NB4 (cell line): ENCODE measurements at regions not wholly inside any gene's neighbourhood (a gene's known extent, or its start where the extent isn't known, plus 50 kb on each side); places are given as distances from the start of the nearest gene placed in this dataset.

ENCODE experiments used
- DNase-seq: peaks from one replicate; pipeline ENCODE4 v3.0.0; 2010; ENCODE audit warnings: low read depth
- H3K4me3 ChIP-seq: one replicate; pipeline ENCODE4 v1.5.1; 2011; ENCODE audit warnings: mild to moderate bottlenecking, low read depth, low read length, moderate library complexity
- MYC ChIP-seq: IDR thresholded peaks from 2 replicates; pipeline ENCODE4 v1.6.1; 2011; ENCODE audit warnings: low read depth, low read length
- POLR2A ChIP-seq: IDR thresholded peaks from 2 replicates; pipeline ENCODE4 v1.6.1; 2011; ENCODE audit warnings: mild to moderate bottlenecking; ENCODE audit not compliant: insufficient read length; ENCODE audit errors: extremely low read depth
- TF ChIP-seq, protein P1 (sequence below): IDR thresholded peaks from 2 replicates; pipeline ENCODE4 v1.6.1; 2011; ENCODE audit warnings: low read depth, low read length
- TF ChIP-seq, protein P2 (sequence below): IDR thresholded peaks from one replicate; pipeline ENCODE4 v1.5.1; 2012; ENCODE audit warnings: low read depth, low read length

DNA sequence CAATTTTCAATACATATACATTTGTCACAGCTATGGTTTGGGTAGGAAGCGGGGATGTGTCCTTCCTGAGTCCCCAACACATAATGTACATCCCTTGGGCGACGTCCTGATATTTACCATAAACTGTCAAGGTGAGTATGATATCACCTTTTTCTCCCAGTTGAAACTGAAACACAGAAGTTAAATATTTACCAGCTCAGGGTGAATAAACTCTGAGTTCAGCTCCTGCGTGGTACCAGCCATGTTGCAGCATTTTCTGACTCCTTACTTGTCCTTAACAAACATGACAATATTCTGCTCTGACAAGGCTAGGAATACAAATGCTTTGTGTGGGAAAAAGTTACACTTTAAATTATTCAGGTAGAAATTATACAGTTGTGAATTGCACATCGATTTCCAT, 294.2 kb downstream of the TEX29 start:
- no peak overlapping the region for H3K4me3 ChIP-seq
- DNase-seq: no peak
- TF ChIP-seq, protein P1, sequence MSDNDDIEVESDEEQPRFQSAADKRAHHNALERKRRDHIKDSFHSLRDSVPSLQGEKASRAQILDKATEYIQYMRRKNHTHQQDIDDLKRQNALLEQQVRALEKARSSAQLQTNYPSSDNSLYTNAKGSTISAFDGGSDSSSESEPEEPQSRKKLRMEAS: no peak
- no peak for TF ChIP-seq POLR2A
- TF ChIP-seq, protein P2, sequence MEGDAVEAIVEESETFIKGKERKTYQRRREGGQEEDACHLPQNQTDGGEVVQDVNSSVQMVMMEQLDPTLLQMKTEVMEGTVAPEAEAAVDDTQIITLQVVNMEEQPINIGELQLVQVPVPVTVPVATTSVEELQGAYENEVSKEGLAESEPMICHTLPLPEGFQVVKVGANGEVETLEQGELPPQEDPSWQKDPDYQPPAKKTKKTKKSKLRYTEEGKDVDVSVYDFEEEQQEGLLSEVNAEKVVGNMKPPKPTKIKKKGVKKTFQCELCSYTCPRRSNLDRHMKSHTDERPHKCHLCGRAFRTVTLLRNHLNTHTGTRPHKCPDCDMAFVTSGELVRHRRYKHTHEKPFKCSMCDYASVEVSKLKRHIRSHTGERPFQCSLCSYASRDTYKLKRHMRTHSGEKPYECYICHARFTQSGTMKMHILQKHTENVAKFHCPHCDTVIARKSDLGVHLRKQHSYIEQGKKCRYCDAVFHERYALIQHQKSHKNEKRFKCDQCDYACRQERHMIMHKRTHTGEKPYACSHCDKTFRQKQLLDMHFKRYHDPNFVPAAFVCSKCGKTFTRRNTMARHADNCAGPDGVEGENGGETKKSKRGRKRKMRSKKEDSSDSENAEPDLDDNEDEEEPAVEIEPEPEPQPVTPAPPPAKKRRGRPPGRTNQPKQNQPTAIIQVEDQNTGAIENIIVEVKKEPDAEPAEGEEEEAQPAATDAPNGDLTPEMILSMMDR: no peak
- no peak for TF ChIP-seq MYC

DNA sequence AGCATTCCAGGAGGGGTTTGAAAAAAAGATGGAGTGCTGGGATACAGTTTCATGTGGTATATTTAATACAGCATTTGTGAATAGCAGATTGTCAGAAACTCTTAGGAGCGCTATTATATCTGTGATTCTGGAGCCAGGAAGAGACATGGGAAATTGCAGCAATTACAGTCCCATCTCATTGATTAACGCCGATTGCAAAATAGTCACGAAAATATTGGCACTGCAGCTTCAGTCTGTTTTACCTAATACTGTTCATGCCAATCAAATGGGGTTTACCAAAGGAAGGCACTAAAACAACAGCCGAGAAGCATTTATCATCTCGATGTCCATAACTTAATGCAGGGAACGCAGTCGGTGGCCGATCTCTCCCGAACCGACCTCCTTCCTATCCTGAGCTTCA, 295.8 kb downstream of the TEX29 start:
- no peak for DNase-seq

DNA sequence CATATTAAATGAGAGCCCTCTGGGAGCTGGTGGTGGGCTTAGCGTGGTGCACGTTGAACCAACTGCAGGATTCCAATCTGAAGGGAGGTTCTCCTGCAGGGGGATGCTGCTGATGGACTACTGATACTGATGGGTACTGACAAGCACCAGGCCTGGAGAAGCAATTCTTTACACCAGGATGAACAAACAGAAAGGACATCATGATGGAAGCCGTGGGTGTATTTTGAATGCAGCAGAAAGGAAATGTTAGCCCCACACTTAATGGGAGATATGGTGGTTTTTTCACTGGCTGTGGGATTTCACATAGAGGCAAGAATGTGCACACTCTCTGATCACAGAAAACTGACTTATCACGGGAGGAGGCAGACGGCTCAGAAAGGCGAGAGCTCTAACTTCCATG, 299.7 kb downstream of the TEX29 start:
- no peak overlapping the region for H3K4me3 ChIP-seq
- no peak for TF ChIP-seq MYC
- TF ChIP-seq, protein P1: no peak
- TF ChIP-seq POLR2A: no peak
- TF ChIP-seq, protein P2: no peak
- no peak for DNase-seq

More for the DNA sequence above, 295.8 kb downstream of the TEX29 start:
- TF ChIP-seq, protein P2: no peak
- TF ChIP-seq POLR2A (no peak), MYC (no peak)
- TF ChIP-seq, protein P1: no peak
- H3K4me3 ChIP-seq: no peak overlapping the region

DNA sequence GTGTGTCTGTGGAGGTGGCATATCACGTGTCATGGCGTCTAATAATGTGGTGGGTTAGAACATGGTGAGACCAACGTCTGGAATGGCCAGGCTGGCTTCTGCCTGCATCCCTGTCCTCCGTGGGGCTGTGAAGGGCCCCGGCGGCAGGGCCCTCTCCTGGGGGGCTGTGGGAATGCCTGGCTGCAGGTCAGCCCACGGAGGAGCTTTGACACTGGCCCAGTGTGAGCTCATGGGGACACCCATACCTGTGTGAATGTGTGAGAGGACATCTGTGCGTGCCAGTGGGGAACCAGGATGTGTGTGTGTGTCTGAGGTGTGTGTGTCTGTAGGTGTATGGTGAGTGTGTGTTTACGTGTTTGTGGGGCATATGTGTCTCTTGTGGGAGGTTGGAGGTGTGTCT, 300.1 kb downstream of the TEX29 start:
- no peak for TF ChIP-seq POLR2A
- no peak for TF ChIP-seq MYC
- TF ChIP-seq, protein P1: no peak
- TF ChIP-seq, protein P2: no peak
- no peak for DNase-seq
- H3K4me3 ChIP-seq: no peak overlapping the region

DNA sequence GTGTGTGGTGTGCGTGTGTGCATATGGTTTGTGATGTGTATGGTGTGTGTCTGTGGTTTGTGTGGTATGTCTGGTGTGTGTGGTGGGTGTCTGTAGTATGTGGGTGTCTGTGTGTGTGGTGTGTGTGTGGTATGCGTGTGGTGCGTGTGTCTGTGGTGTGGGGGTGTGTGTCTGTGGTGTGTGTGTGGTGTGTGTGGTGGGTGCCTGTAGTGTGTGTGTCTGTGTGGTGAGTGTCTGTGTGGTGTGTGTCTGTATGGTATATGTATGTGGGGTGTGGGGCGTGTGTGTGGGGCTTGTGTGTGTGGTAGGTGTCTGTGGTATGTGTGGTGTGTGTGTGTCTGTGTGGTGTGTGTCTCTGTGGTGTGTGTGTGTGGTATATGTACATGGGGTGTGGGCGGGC, 300.7 kb downstream of the TEX29 start:
- TF ChIP-seq POLR2A: no peak
- TF ChIP-seq, protein P2: no peak
- TF ChIP-seq MYC: no peak
- TF ChIP-seq, protein P1: no peak
- H3K4me3 ChIP-seq: no peak overlapping the region
- no peak for DNase-seq

DNA sequence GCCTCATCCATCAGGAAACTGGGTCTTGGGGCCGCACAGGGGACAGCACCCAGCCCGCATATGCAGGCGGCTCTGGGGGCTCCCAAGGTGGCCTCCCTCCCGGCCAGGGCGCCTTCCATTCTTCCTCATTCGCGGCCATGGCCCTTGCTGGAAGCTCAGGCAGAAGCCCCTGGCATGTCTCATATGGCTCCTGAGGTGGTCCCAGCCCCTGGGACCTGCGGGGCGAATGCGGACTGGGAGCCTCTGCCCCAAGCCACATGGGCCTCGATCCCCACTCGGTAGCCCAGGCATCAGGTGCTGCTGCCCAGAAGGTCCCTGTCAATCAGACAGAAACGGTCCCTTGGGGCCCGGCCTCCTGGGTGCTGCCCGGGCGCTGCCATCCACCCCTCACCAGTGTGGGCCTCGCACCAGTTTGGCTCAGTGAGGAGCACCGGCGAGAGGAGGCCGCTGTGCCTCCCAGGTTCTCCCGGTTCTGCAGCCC, 301.6 kb downstream of the TEX29 start:
- no peak for DNase-seq
- TF ChIP-seq POLR2A (no peak), MYC (no peak)
- TF ChIP-seq, protein P2: no peak
- TF ChIP-seq, protein P1: no peak
- H3K4me3 ChIP-seq: no peak overlapping the region
